Gastroesophageal sphincter (tissue), 4 donors: ENCODE measurements at regions not wholly inside any gene's neighbourhood (a gene's known extent, or its start where the extent isn't known, plus 50 kb on each side); places are given as distances from the start of the nearest gene placed in this dataset.

Source experiments
- ATAC-seq: fragments of 150-250 bp; one replicate; pipeline ENCODE4 v1.9.1; 2016; ENCODE audit warnings: mild to moderate bottlenecking, moderate library complexity
- H3K27ac ChIP-seq, 4 donors: fragments of 200-600 bp; sonication (generic) in 3 of 4; 1 replicate in 3 of 4; 2 replicates in 1 of 4; pipeline ENCODE4 v1.5.1; 2016 to 2019
- H3K27me3 ChIP-seq: fragments of 200-600 bp; sonication (generic); one replicate; pipeline ENCODE4 v1.5.1; 2019
- H3K36me3 ChIP-seq, 2 donors: fragments of 200-600 bp; sonication (generic); one replicate each; pipeline ENCODE4 v1.5.1; 2019; ENCODE audit warnings: control low read depth in 1 of 2
- H3K4me1 ChIP-seq, 3 donors: fragments of 200-600 bp; sonication (generic); 1 replicate in 2 of 3; 2 replicates in 1 of 3; pipeline ENCODE4 v1.5.1; 2016 to 2019; ENCODE audit warnings: control low read depth in 2 of 3
- H3K4me3 ChIP-seq, 2 donors: fragments of 200-600 bp; sonication (generic); one replicate each; pipeline ENCODE4 v1.5.1; 2019; ENCODE audit warnings: mild to moderate bottlenecking in 1 of 2, moderate library complexity in 1 of 2
- H3K9me3 ChIP-seq, 3 donors: fragments of 200-600 bp; sonication (generic); one replicate each; pipeline ENCODE4 v1.5.1; 2017 to 2019; ENCODE audit warnings: control low read depth in 2 of 3
- CTCF ChIP-seq, 4 experiments: fragments of 200-600 bp in 2 of 4; fragments of 450-650 bp in 2 of 4; sonication (generic) in 1 of 4; IDR thresholded peaks; one replicate each; pipeline ENCODE4 v1.5.1; 2017 to 2019; ENCODE audit warnings: antibody characterized with exemption in 4 of 4, mild to moderate bottlenecking in 2 of 4, moderate library complexity in 2 of 4
- EP300 ChIP-seq: sonication (generic); formaldehyde crosslinking; IDR thresholded peaks from one replicate; pipeline ENCODE4 v1.6.1; 2017; ENCODE audit warnings: antibody characterized with exemption, mild to moderate bottlenecking
- POLR2A ChIP-seq, 2 donors: fragments of 450-650 bp; IDR thresholded peaks; one replicate each; pipeline ENCODE4 v1.6.1; 2017; ENCODE audit warnings: antibody characterized with exemption in 2 of 2, mild to moderate bottlenecking in 2 of 2, moderate library complexity in 1 of 2
- POLR2AphosphoS5 ChIP-seq: sonication (generic); formaldehyde crosslinking; IDR thresholded peaks from one replicate; pipeline ENCODE4 v1.6.1; 2017; ENCODE audit warnings: antibody characterized with exemption
- WGBS, 2 donors: methylation state at CpG; one replicate each; pipeline ENCODE4 v1.1.5; 2018; ENCODE audit warnings: low coverage in 1 of 2; 5-methylcytosine and 5-hydroxymethylcytosine counted together

DNA sequence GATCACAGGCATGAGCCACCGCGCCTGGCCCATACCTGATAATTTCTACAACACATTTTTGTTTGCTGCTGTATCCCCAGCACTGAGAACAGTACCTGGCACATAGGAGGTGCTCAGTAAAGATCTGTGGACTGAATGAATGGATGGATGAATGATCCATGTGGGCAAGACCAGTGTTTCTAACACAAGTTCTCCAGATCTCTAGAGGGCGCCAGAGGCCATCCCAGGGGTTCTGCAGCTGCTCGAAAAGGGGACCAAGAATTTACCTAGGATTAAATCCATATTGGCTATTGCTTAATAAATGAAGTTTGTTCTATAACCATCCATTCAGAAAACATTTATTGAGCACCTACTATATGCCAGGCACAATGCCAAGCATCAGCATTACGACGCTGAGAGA is 167.7 kb downstream of the ACTL8 start:
- no peak overlapping the region for H3K27ac ChIP-seq
- no peaks in the 10 kb centered on the region for H3K9me3 ChIP-seq
- peaks cover 0 to 7% (median 0%) of the 10 kb centered on the region in 3 donors for H3K4me1 ChIP-seq
- 11 to 15% methylated on average over 4 to 6 of the region's 6 CpGs for WGBS, 2 donors
- no peak overlapping the region for H3K4me3 ChIP-seq
- TF ChIP-seq EP300 (no peak), POLR2AphosphoS5 (no peak), CTCF (IDR thresholded peaks at IDR 0.05) (peak in 1 of 4 experiments; percentile 19), POLR2A (IDR thresholded peaks at IDR 0.05) (no peak)
- no peak for ATAC-seq
- no peaks in the 10 kb centered on the region for H3K36me3 ChIP-seq
- peaks cover 98% of the 10 kb centered on the region for H3K27me3 ChIP-seq

DNA sequence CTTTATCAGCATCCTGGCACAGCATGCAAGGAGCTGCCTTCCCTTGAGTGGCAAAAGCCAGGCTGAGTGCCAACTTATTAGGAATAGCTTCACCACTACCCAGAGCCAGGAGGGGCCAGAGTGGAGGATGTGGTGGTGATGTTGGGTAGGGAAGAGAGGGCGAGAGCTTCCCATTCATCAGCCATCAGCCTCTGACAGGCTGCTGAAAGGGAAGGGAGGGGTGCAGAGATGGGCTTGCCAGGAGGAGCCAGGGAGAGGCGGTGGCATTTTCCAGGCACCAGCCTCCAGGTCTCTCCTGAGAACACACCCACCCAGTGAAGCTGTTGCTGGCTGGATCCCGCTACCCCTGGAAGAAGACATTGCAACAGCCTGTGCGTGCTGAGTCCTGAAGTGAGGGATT is 168.5 kb downstream of the ACTL8 start:
- Histone ChIP-seq H3K27me3 (peaks cover 98% of the 10 kb centered on the region), H3K36me3 (no peaks in the 10 kb centered on the region), H3K9me3 (no peaks in the 10 kb centered on the region), H3K4me1 (peaks cover 0 to 7% (median 0%) of the 10 kb centered on the region in 3 donors), H3K4me3 (no peak overlapping the region), H3K27ac (no peak overlapping the region)
- TF ChIP-seq EP300: no peak
- 69 to 100% methylated on average over 1 to 3 of the region's 4 CpGs for WGBS, 2 donors
- no peak for ATAC-seq

DNA sequence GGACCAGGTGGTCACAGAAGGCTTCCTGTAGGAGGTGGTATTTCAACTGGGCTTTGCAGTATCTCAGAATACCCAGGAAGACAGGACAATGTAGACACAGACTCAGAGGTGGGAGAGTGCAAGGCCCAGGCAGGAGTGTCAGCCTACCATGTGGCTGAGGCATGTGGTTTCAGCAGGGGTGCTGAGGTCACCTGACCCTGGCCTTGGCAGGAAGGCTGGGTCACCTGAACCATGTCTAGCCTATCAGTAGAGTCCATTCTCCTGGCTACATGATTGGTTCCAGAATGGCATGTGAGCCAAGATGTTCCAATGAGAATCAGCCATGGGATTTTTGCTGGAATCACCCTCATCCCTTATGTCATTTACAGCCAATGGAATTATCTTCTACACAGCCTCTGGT is 169.4 kb downstream of the ACTL8 start:
- no peak for TF ChIP-seq CTCF (IDR thresholded peaks at IDR 0.05)
- TF ChIP-seq POLR2AphosphoS5: no peak
- TF ChIP-seq EP300: no peak
- TF ChIP-seq POLR2A (IDR thresholded peaks at IDR 0.05): no peak
- Histone ChIP-seq H3K4me3 (no peak overlapping the region), H3K36me3 (no peaks in the 10 kb centered on the region), H3K4me1 (peaks cover 0 to 7% (median 0%) of the 10 kb centered on the region in 3 donors), H3K27me3 (peaks cover 98% of the 10 kb centered on the region), H3K9me3 (no peaks in the 10 kb centered on the region), H3K27ac (no peak overlapping the region)
- no peak for ATAC-seq

DNA sequence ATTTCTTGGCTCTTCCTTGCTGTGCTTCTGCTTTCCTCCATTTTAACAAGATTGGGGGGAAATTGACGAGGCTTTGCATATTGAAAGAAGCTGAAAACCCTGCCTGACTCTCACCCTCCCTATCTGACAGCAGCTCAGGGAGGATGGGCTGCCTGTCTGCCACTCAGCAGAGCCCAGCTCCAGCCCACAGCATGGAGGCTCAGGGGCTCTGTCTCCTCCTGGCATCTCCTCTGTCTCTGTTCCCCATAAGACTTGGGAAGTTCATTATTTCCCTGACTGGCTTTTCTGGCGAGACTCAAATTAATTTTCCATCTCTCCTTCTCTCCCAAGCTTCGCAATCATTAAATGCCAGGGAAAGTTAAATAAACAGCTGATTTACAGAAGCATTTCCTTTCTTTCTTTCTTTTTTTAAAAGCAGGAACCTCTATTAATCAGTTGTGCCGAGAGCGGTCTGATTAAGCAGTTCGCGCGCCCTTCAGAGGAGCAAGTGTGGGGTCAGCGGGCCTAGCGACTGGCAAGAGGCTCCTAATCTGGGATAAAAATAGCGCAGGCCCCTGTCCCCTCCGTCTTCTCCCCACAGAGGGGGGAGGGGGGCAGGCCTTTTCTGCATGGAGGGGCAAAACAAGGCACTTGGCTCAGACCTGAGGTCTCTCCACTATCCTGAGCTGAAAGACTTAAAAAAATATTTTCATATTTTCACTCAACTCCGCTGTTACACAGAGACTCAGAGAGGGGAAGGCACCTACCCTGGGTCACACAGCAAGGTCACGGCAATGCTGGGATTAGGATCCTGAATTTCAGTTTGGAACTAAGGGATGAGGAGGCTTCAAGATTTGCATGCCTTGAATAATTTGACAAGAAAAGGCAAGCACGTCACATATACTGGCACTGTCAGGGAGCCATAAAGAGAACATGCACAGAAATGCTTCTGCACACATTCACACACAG is 170.4 kb downstream of the ACTL8 start:
- no peak overlapping the region for H3K27ac ChIP-seq
- H3K4me1 ChIP-seq: peaks cover 0 to 7% (median 0%) of the 10 kb centered on the region in 3 donors
- 9 to 24% methylated on average over 7 to 10 of the region's 15 CpGs for WGBS, 2 donors
- H3K4me3 ChIP-seq: no peak overlapping the region
- no peaks in the 10 kb centered on the region for H3K36me3 ChIP-seq
- H3K27me3 ChIP-seq: peaks cover 98% of the 10 kb centered on the region
- H3K9me3 ChIP-seq: no peaks in the 10 kb centered on the region
- ATAC-seq: no peak
- TF ChIP-seq POLR2AphosphoS5 (no peak), POLR2A (IDR thresholded peaks at IDR 0.05) (no peak), CTCF (IDR thresholded peaks at IDR 0.05) (no peak), EP300 (no peak)

DNA sequence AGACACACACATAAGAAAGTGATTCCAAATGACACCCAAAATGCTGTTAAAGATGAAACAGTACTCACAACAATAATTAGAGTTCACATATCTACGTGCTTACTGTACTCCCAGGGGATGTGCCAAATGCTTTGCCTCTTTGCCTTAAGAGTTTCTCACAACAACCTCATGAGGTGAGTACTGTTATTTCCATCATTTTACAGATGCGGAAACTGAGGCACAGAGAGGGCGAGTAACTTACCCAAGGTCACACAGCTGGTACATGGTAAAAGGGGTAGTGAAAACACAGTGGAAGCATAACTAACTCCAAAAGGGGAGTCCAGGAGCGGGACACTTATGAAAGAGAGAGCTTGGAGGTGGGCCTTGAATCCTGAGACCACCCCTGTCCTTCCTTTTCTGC is 171.8 kb downstream of the ACTL8 start:
- H3K4me3 ChIP-seq: no peak overlapping the region
- H3K27me3 ChIP-seq: peaks cover 98% of the 10 kb centered on the region
- WGBS, 2 donors: 87 to 92% methylated on average over 3 to 4 of the region's 4 CpGs
- H3K36me3 ChIP-seq: no peaks in the 10 kb centered on the region
- H3K27ac ChIP-seq: no peak overlapping the region
- H3K4me1 ChIP-seq: peaks cover 0 to 7% (median 0%) of the 10 kb centered on the region in 3 donors
- no peak for ATAC-seq
- H3K9me3 ChIP-seq: peaks cover 0 to 2% (median 0%) of the 10 kb centered on the region in 3 donors
- TF ChIP-seq CTCF (IDR thresholded peaks at IDR 0.05) (no peak), EP300 (no peak), POLR2AphosphoS5 (no peak), POLR2A (IDR thresholded peaks at IDR 0.05) (no peak)
